Fibroblast of the aortic adventitia (primary cell): ENCODE measurements at regions not wholly inside any gene's neighbourhood (a gene's known extent, or its start where the extent isn't known, plus 50 kb on each side); places are given as distances from the start of the nearest gene placed in this dataset.

Experiments
- DNase-seq: peaks from one replicate; pipeline ENCODE4 v3.0.0-alpha.2; 2010; ENCODE audit warnings: low read depth
- H3K4me3 ChIP-seq: 2 replicates; pipeline ENCODE4 v1.5.1; 2011; ENCODE audit warnings: low read depth, mild to moderate bottlenecking, control low read depth, low read length, moderate library complexity
- CTCF ChIP-seq: IDR thresholded peaks from 2 replicates; pipeline ENCODE4 v1.5.1; 2011; ENCODE audit warnings: mild to moderate bottlenecking, low read length, control low read depth, inconsistent platforms; ENCODE audit not compliant: insufficient read depth

GRCh38 chr12:46084666-46085631, 94.6 kb upstream of the SCAF11 start:
- no peak for TF ChIP-seq CTCF
- H3K4me3 ChIP-seq: no peak overlapping the region

GRCh38 chr12:46082490-46083200, 92.3 kb upstream of the SCAF11 start:
- no peak for DNase-seq
- TF ChIP-seq CTCF: no peak
- no peak overlapping the region for H3K4me3 ChIP-seq

More at GRCh38 chr12:46084666-46085631, 94.6 kb upstream of the SCAF11 start:
- no peak for DNase-seq

GRCh38 chr12:46073321-46073720, 82.9 kb upstream of the SCAF11 start:
- no peak for DNase-seq
- no peak for TF ChIP-seq CTCF
- no peak overlapping the region for H3K4me3 ChIP-seq

GRCh38 chr12:46071769-46072624, 81.6 kb upstream of the SCAF11 start:
- peak; percentile 81 for DNase-seq
- H3K4me3 ChIP-seq: no peak overlapping the region
- peak; percentile 100 for TF ChIP-seq CTCF

- DNase-seq: no peak
- H3K4me3 ChIP-seq: no peak overlapping the region
- no peak for TF ChIP-seq CTCF
Observed at GRCh38 chr12:46071335-46071734, 81.0 kb upstream of the SCAF11 start.

- no peak for TF ChIP-seq CTCF
- H3K4me3 ChIP-seq: no peak overlapping the region
- no peak for DNase-seq
Observed at GRCh38 chr12:46067094-46067493, 76.7 kb upstream of the SCAF11 start.
